ENCODE measurements at regions not wholly inside any gene's neighbourhood (a gene's known extent, or its start where the extent isn't known, plus 50 kb on each side); places are given as distances from the start of the nearest gene placed in this dataset.
"Not testable (repeated sequence)": the region's sequence is repeated elsewhere in the genome, so short reads cannot be mapped to it uniquely, and the experiment has no call there.

GRCh38 chr19:30690935-30691818 is 319.0 kb downstream of the ZNF536 start:
- no peak for DNase-seq

DNA sequence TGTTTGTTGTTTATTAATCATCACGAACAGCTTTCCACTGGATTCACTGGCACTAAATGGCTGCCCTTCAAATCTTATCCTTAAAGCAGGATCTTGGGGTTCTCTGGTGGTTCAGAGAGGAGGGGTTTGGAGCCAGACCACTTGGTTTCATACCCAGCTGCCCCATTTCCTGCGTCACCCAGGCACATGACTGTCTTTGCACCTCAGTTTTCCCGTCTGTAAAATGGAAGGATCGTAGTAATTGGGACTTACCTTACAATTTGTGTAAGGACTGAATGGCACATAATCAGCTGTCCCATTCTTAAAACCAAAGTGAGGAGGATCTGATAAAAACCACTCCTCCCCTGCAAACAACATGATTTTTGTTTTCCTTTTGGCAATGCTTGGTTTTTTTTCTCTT is 318.3 kb downstream of the ZNF536 start:
- DNase-seq = no peak

DNA sequence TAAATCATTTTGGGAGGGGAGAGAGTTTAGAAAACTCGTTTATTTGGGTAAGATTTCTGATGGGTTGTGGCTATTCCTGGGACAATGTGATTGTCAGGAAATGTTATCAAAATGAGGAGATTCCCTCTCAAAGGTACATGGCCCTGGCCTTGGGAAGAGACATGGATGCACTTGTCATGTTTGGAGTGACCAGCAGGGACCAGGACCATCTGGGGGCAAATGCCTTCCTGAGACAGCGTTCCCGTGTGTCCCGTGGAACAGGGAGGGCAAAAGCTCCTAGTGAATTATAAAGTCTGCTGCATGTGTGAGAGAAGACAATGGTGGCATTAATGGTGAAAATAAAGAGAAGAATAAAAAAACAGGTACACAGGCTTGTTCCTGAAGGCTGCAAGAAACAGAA is 317.3 kb downstream of the ZNF536 start:
- no peak for DNase-seq

DNA sequence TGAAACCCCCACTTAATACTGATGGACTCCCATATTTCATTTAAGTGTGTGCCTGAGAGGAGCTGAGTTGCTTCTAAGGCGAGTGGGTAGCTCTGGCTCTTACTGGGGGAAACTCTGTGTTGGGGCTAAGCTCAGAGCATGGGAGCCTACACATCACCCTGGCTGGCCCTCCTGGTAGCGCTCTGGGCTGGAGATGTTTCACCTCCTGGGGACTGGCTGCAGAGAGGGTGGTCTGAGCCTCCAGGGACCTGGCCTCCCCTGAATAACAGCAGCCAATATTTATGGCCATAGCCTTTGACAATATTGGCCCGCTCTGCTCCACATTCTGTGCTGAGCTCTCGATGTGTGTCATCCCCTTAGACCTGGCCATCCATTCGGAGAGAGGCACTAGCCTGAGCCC is 316.5 kb downstream of the ZNF536 start:
- DNase-seq = no peak

- DNase-seq = no peak
Observed at GRCh38 chr19:30686826-30687566, 314.8 kb downstream of the ZNF536 start.

- no peak for DNase-seq
Observed at GRCh38 chr19:30686176-30686820, 314.1 kb downstream of the ZNF536 start.

DNA sequence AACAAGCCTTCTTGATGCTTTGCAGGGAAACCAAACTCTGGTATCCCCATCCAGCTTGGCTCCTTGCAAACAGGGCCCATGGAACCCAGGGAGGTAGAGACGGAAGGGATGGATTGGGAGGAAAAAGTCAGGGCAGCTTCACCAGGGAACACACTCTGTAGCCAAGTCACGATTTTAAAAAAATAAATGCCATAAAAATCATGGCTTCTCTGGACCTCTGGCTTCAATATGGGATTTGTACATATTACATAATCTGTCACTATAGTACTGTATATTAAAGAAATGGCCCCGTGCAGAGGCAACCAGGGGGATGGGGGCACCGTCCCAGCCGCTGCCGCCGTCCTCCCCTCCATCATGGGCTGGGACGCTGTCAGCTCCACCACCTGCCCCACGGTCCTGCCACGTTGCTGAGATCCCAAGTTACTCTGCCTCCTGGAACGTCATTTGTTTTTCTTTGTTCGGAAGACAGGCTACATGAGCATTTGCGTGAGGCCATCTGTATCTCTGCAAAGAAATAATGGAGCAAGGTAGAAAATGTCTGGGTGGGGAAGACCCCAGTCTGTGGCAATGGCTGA is 313.3 kb downstream of the ZNF536 start:
- DNase-seq = no peak

GRCh38 chr19:30684613-30685012 is 312.4 kb downstream of the ZNF536 start:
- DNase-seq = no peak

GRCh38 chr19:30682999-30683536 is 310.9 kb downstream of the ZNF536 start:
- peak; percentile 10 for DNase-seq

- no peak for DNase-seq
Observed at GRCh38 chr19:30682146-30682998, 310.2 kb downstream of the ZNF536 start.

DNA sequence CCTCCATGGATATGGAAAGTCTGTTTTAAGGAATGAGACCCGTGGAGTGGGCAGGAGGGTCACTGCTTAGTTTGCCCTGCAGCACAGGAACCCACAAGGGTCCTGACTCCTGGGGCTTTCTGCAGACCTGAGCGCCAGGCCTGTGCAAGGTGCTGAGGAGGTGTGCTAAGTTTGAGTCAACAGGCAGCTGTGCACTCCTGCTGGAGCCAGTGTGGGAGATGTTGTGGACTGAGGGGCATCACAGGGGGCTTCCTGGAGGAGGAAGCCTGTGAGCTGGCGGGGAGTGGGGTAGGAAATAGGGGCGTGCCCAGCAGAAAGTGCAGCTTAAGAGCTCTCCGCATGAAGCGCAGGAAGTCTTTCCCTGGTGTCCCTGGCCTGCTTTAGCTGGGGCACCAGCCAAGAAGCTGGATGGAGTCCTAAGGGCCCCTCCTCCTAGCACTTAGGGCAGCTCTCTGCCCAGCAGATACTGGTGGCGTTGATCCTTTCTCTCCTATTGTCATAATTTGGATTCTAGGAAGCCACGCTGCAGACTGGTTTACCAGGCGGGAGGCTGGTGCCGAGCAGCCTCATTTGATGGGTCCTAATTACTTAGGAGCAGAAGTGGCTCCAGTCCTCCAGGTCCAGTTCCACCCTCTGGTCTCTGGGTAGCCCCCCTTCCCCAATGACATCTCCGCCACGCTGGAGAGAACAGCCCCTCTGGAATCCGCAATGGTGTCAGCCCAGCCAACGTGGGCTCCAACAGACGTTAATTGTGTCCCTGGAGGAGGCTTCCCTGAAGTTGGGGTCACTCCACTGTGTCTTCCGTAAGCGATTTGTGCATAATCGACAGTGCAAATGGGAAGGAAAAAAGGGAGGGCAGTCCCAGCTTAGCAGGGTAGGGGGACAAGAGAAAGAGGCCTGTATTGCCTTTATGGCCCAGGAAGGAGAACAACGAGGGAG is 309.2 kb downstream of the ZNF536 start:
- DNase-seq = no peak

GRCh38 chr19:30680399-30680798 is 308.2 kb downstream of the ZNF536 start:
- DNase-seq = not testable (repeated sequence)

GRCh38 chr19:30679789-30680188 is 307.6 kb downstream of the ZNF536 start:
- DNase-seq = no peak

DNA sequence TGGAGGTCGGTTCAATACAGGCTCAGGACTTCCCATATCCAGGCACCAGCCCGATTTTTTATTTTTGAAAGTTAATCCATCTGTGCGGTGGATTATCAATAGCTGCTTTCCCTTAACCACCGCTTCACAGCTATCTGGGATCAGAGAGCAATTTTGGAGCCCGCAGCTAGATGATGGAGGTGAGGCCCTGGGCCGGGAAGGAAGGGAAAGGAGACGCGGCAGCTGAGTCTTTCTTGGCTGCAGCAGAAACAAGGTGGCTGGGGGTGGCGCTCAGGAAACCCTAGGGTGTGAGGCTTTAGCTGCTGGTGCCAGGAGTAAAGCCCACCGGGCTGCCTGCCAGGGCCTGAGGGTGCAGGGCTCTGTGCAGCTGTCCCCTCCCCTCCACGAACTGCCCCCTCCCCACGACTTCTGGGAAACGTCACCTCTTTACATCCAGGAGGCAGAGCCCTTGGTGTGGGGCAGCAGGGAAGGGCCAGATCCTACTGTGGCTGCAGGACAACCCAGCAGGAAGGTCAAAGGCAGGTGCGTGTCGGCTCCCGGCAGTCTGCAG is 307.0 kb downstream of the ZNF536 start:
- no peak for DNase-seq

- DNase-seq = no peak
Observed at GRCh38 chr19:30678168-30678567, 306.0 kb downstream of the ZNF536 start.

DNA sequence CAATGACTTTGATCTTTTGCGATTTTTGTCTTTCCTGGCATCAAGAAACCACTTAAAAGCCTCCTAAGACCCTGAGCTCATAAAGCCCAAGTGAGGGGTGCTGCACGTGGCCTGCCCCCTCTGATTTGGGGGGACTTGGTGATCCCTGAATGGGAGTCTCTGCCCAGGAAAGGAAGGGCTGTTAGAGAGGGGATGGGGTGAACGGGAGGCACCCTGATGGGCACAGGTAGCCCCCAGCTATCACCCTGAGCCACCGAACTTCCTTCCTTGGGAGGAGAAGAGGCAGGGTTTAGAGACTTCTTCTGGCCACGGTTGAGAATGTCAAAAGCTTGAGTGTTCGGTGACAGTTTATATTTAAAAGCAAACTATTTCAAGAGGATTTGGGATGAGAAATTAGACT is 305.5 kb downstream of the ZNF536 start:
- DNase-seq = no peak

GRCh38 chr19:30676990-30677679 is 305.0 kb downstream of the ZNF536 start:
- no peak for DNase-seq

- DNase-seq = no peak
Observed at GRCh38 chr19:30675086-30675485, 302.9 kb downstream of the ZNF536 start.

DNA sequence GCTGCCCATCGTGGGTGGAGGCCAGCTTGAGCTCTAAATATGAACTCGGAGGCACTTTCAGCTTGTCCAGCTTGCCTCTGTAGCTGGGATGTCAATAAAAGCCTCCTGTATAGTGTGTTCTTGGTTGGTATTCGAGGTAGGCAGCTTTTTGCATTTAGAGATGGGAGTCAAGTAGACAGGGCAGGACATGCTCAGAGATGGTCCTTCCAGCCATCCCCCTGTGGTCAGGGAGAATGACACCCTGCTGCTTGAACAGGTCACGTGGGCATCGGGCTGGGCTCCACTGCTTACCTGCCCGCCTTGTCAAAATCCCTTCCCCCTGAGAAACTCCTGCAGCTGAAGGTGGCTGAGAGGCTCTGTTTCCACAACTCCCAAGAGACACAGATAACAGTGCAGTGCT is 302.5 kb downstream of the ZNF536 start:
- no peak for DNase-seq

GRCh38 chr19:30673336-30673735 is 301.2 kb downstream of the ZNF536 start:
- no peak for DNase-seq
